ENCODE measurements at regions not wholly inside any gene's neighbourhood (a gene's known extent, or its start where the extent isn't known, plus 50 kb on each side); places are given as distances from the start of the nearest gene placed in this dataset.
"Not testable (repeated sequence)": the region's sequence is repeated elsewhere in the genome, so short reads cannot be mapped to it uniquely, and the experiment has no call there.

DNA sequence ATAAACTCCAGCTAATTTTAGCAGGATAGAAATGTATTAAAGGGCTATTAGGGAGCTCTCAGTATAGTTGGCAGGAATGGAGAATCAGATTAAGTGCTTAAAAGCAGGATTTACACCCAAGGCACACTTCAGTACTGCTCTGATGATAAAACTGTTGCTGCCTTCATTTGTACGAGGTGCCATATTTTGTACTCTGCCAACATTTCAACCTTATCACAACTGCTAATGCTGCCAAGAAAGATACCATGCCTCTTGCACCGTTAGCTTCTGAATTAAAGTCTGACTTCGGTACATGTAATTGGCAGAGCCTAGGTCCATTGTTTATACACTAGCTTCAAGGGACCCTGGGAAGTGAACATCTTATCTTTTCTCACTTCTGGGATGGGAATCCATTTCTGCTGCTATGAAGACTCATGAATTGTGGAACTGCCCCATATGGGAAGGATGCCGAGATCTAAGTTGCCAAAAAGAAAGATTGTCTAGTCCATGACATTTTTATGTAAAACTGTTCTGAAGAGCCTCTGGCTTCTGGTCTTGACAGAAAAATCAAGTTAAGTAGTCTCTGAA, 624.0 kb upstream of the IGFBP7 start:
- no peaks in the 10 kb centered on the region for H3K36me3 Mint-ChIP-seq
- no peak overlapping the region for H3K4me3 Mint-ChIP-seq
- DNase-seq, result no peak
- no peak overlapping the region for H3K27ac Mint-ChIP-seq
- H3K27me3 Mint-ChIP-seq (ENCODE audit: low read depth in 3 of 3), result no peaks in the 10 kb centered on the region
- H3K9me3 Mint-ChIP-seq, result peaks cover 0 to 12% (median 4%) of the 10 kb centered on the region in 6 donors
- H3K4me1 Mint-ChIP-seq, result no peaks in the 10 kb centered on the region

GRCh38 chr4:57729775-57730570, 619.8 kb upstream of the IGFBP7 start:
- not testable (repeated sequence) for H3K4me1 Mint-ChIP-seq; H3K27ac Mint-ChIP-seq; H3K27me3 Mint-ChIP-seq (ENCODE audit: low read depth in 3 of 3); H3K4me3 Mint-ChIP-seq; DNase-seq; H3K36me3 Mint-ChIP-seq
- H3K9me3 Mint-ChIP-seq, result peaks cover 0 to 12% (median 4%) of the 10 kb centered on the region in 6 donors

DNA sequence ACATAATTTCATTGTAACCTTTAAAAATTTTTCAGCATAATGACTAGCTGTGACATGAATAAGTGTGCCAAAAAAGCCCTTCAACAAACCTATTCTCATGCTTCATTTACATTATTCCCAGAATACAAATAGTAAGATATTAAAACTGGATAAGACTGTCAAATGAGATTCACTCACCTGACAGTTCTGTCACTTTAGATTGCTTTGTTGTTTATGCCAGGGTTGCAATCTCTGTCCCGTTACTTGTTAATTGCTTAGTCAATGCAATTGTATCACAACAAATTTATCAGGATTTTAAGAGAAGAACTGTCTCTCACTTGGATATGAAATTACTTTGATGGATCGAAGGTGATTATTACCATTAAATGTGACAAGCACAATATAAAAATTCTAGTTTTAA, 616.0 kb upstream of the IGFBP7 start:
- Mint-ChIP-seq H3K9me3 (peaks cover 0 to 7% (median 4%) of the 10 kb centered on the region in 6 donors), H3K4me1 (no peaks in the 10 kb centered on the region)

GRCh38 chr4:57719456-57719855, 609.3 kb upstream of the IGFBP7 start:
- H3K4me3 Mint-ChIP-seq, result no peak overlapping the region
- DNase-seq, result no peak
- peaks cover 0 to 20% (median 6%) of the 10 kb centered on the region in 6 donors for H3K9me3 Mint-ChIP-seq
- no peaks in the 10 kb centered on the region for H3K36me3 Mint-ChIP-seq
- no peaks in the 10 kb centered on the region for H3K4me1 Mint-ChIP-seq
- H3K27me3 Mint-ChIP-seq (ENCODE audit: low read depth in 3 of 3), result peaks cover 0 to 2% (median 2%) of the 10 kb centered on the region in 3 donors
- H3K27ac Mint-ChIP-seq, result no peak overlapping the region

More for the DNA sequence above, 616.0 kb upstream of the IGFBP7 start:
- no peak overlapping the region for H3K4me3 Mint-ChIP-seq
- H3K36me3 Mint-ChIP-seq, result no peaks in the 10 kb centered on the region
- no peak for DNase-seq
- H3K27ac Mint-ChIP-seq, result no peak overlapping the region
- peaks cover 0 to 2% (median 0%) of the 10 kb centered on the region in 3 donors for H3K27me3 Mint-ChIP-seq (ENCODE audit: low read depth in 3 of 3)

DNA sequence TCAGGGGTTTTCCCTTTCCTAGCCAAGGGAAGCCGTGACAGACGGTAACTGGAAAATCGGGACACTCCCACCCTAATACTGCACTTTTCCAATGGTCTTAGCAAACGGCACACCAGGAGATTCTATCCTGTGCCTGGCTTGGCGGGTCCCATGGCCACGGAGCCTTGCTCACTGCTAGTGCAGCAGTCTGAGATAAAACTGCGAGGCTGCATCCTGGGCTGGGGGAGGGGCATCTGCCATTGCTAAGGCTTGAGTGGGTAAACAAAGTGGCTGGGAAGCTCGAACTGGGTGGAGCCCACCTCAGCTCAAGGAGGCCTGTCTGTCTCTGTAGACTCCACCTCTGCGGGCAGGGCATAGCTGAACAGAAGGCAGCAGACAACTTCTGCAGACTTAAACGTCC, 604.1 kb upstream of the IGFBP7 start:
- not testable (repeated sequence) for H3K27ac Mint-ChIP-seq; H3K27me3 Mint-ChIP-seq (ENCODE audit: low read depth in 3 of 3); DNase-seq; H3K4me1 Mint-ChIP-seq; H3K36me3 Mint-ChIP-seq; H3K4me3 Mint-ChIP-seq
- H3K9me3 Mint-ChIP-seq, result peaks cover 2 to 16% (median 6%) of the 10 kb centered on the region in 6 donors

GRCh38 chr4:57710053-57710452, 599.9 kb upstream of the IGFBP7 start:
- Mint-ChIP-seq H3K4me3 (no peak overlapping the region), H3K27ac (no peak overlapping the region), H3K27me3 (ENCODE audit: low read depth in 3 of 3) (no peaks in the 10 kb centered on the region)

GRCh38 chr4:57691370-57691769, 581.2 kb upstream of the IGFBP7 start:
- Mint-ChIP-seq H3K4me3 (no peak overlapping the region), H3K27me3 (ENCODE audit: low read depth in 3 of 3) (peaks cover 0 to 2% (median 1%) of the 10 kb centered on the region in 3 donors), H3K4me1 (no peaks in the 10 kb centered on the region), H3K27ac (no peak overlapping the region), H3K36me3 (no peaks in the 10 kb centered on the region), H3K9me3 (peaks cover 2 to 8% (median 5%) of the 10 kb centered on the region in 6 donors)
- no peak for DNase-seq

More at GRCh38 chr4:57710053-57710452, 599.9 kb upstream of the IGFBP7 start:
- DNase-seq, result no peak
- Mint-ChIP-seq H3K9me3 (peaks cover 0 to 9% (median 4%) of the 10 kb centered on the region in 6 donors), H3K4me1 (no peaks in the 10 kb centered on the region), H3K36me3 (no peaks in the 10 kb centered on the region)

GRCh38 chr4:57689693-57690205, 579.6 kb upstream of the IGFBP7 start:
- Mint-ChIP-seq H3K27ac (no peak overlapping the region), H3K27me3 (ENCODE audit: low read depth in 3 of 3) (peaks cover 0 to 2% (median 1%) of the 10 kb centered on the region in 3 donors)
- DNase-seq, result no peak

DNA sequence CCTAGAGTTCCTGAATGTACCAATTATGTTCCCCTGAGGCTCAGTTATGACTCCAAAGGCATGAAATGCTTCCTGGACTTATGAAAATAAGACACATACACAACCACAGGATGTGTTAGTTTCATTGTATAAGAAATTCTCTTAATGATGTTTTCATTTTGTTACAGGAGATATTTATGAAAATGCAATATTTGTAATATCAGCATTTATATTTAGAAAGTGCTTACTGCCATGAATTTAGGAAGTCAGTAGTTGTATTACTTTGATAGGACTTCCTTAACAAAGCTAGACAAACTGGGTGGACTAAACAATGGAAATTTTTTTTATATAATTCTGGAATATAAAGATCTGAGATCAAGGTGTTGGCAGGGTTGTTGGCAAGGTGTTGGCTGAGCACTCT, 572.1 kb upstream of the IGFBP7 start:
- Mint-ChIP-seq H3K36me3 (no peaks in the 10 kb centered on the region), H3K4me1 (no peaks in the 10 kb centered on the region), H3K27me3 (ENCODE audit: low read depth in 3 of 3) (no peaks in the 10 kb centered on the region), H3K4me3 (no peak overlapping the region), H3K9me3 (peaks cover 0 to 17% (median 2%) of the 10 kb centered on the region in 6 donors), H3K27ac (no peak overlapping the region)
- DNase-seq, result no peak

More at GRCh38 chr4:57689693-57690205, 579.6 kb upstream of the IGFBP7 start:
- H3K36me3 Mint-ChIP-seq, result no peaks in the 10 kb centered on the region
- peaks cover 2 to 11% (median 6%) of the 10 kb centered on the region in 6 donors for H3K9me3 Mint-ChIP-seq
- H3K4me3 Mint-ChIP-seq, result no peak overlapping the region
- H3K4me1 Mint-ChIP-seq, result no peaks in the 10 kb centered on the region

GRCh38 chr4:57679969-57680368, 569.8 kb upstream of the IGFBP7 start:
- Mint-ChIP-seq H3K27ac (no peak overlapping the region), H3K27me3 (ENCODE audit: low read depth in 3 of 3) (no peaks in the 10 kb centered on the region)

DNA sequence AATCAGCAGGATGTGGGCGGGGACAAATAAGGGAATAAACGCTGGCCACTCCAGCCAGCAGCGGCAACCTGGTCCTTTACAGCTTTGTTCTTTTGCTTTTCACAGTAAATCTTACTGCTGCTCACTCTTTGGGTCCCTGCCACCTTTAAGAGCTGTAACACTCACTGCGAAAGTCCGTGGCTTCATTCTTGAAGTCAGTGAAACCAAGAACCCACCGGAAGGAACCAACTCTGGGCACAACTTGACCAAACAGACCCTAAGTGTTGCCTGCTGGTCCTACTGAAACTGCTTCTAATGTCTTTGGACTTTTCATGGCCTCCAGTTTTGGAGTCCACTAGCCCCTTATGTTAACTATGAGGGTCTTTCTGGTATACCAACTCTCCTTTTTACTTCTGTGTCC, 566.2 kb upstream of the IGFBP7 start:
- H3K36me3 Mint-ChIP-seq, result no peaks in the 10 kb centered on the region
- H3K9me3 Mint-ChIP-seq, result peaks cover 0 to 5% (median 0%) of the 10 kb centered on the region in 6 donors
- no peak for DNase-seq
- peaks cover 0 to 2% (median 0%) of the 10 kb centered on the region in 3 donors for H3K27me3 Mint-ChIP-seq (ENCODE audit: low read depth in 3 of 3)
- H3K4me3 Mint-ChIP-seq, result no peak overlapping the region
- no peak overlapping the region for H3K27ac Mint-ChIP-seq
- no peaks in the 10 kb centered on the region for H3K4me1 Mint-ChIP-seq

More at GRCh38 chr4:57679969-57680368, 569.8 kb upstream of the IGFBP7 start:
- Mint-ChIP-seq H3K9me3 (peaks cover 0 to 13% (median 0%) of the 10 kb centered on the region in 6 donors), H3K4me1 (no peaks in the 10 kb centered on the region), H3K36me3 (no peaks in the 10 kb centered on the region), H3K4me3 (no peak overlapping the region)
- DNase-seq, result no peak

GRCh38 chr4:57672846-57673433, 562.8 kb upstream of the IGFBP7 start:
- Mint-ChIP-seq H3K9me3 (peaks cover 0 to 8% (median 0%) of the 10 kb centered on the region in 6 donors), H3K27me3 (ENCODE audit: low read depth in 3 of 3) (peaks cover 0 to 2% (median 0%) of the 10 kb centered on the region in 3 donors), H3K4me3 (no peak overlapping the region), H3K36me3 (no peaks in the 10 kb centered on the region), H3K4me1 (no peaks in the 10 kb centered on the region), H3K27ac (no peak overlapping the region)
- no peak for DNase-seq

GRCh38 chr4:57668621-57669020, 558.4 kb upstream of the IGFBP7 start:
- DNase-seq, result no peak
- H3K36me3 Mint-ChIP-seq, result no peaks in the 10 kb centered on the region
- no peaks in the 10 kb centered on the region for H3K27me3 Mint-ChIP-seq (ENCODE audit: low read depth in 3 of 3)
- no peak overlapping the region for H3K4me3 Mint-ChIP-seq
- H3K27ac Mint-ChIP-seq, result no peak overlapping the region
- no peaks in the 10 kb centered on the region for H3K4me1 Mint-ChIP-seq
- peaks cover 0 to 16% (median 6%) of the 10 kb centered on the region in 6 donors for H3K9me3 Mint-ChIP-seq

DNA sequence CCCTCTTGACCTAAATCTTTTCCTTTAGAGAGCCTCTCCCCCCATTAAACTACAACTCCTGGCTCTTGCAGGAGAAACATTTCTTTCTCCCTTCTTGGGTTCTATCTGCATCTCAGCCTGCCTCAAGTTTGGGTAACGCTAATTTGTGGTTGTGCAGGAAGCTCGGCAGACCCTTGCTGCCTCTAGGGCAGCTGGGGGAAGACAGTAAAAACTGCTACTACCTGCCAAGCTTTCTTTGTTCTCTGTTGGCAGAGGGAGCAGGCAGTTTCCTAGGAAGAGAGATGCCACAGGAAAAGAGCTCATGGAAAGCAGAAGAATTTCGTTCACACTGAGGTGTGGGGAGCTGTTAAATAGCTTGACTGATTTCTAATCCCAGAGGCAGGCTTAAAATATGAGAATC, 555.6 kb upstream of the IGFBP7 start:
- H3K27me3 Mint-ChIP-seq (ENCODE audit: low read depth in 3 of 3), result no peaks in the 10 kb centered on the region
- peaks cover 0 to 16% (median 8%) of the 10 kb centered on the region in 6 donors for H3K9me3 Mint-ChIP-seq
- no peaks in the 10 kb centered on the region for H3K36me3 Mint-ChIP-seq
- no peak overlapping the region for H3K27ac Mint-ChIP-seq
- H3K4me3 Mint-ChIP-seq, result no peak overlapping the region
- no peaks in the 10 kb centered on the region for H3K4me1 Mint-ChIP-seq
- DNase-seq, result no peak

Measured in immature natural killer cell (primary cell).